Prostate gland (tissue), 2 donors: ENCODE measurements at regions not wholly inside any gene's neighbourhood (a gene's known extent, or its start where the extent isn't known, plus 50 kb on each side); places are given as distances from the start of the nearest gene placed in this dataset.

Experiments used
- POLR2A ChIP-seq: fragments of 450-650 bp; IDR thresholded peaks from one replicate; pipeline ENCODE4 v1.6.1; 2016; ENCODE audit warnings: antibody characterized with exemption, mild to moderate bottlenecking
- POLR2AphosphoS5 ChIP-seq: sonication (generic); formaldehyde crosslinking; IDR thresholded peaks from one replicate; pipeline ENCODE4 v1.6.1; 2017; ENCODE audit warnings: antibody characterized with exemption
- TF ChIP-seq, protein P1 (sequence below), 4 experiments: fragments of 200-600 bp in 2 of 4; fragments of 450-650 bp in 2 of 4; sonication (generic) in 2 of 4; IDR thresholded peaks; 1 replicate in 3 of 4; 2 replicates in 1 of 4; pipeline ENCODE4 v1.5.1; 2016 to 2019; ENCODE audit warnings: antibody characterized with exemption in 4 of 4, mild to moderate bottlenecking in 2 of 4, moderate library complexity in 2 of 4

DNA sequence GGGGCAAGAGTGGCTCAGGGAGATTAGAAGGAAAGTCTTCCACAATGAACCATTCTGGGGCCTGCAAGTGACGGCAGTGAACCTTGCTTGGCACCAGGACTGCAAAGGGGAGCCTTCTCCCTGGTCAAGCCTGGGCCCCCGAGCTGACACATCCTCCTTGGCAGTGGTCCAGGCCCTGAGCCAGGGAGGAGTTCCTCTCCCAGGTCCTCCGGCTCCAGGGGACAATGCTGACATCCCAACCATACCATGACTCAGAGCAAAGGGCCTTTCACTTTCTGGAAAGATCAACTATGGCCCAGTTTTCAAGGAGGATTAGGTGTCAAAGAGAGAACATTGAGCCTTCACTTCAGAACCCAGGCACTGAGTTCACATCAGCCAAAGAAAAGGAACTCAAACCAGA lies 756.5 kb upstream of the TBX3 start:
- TF ChIP-seq, protein P1, sequence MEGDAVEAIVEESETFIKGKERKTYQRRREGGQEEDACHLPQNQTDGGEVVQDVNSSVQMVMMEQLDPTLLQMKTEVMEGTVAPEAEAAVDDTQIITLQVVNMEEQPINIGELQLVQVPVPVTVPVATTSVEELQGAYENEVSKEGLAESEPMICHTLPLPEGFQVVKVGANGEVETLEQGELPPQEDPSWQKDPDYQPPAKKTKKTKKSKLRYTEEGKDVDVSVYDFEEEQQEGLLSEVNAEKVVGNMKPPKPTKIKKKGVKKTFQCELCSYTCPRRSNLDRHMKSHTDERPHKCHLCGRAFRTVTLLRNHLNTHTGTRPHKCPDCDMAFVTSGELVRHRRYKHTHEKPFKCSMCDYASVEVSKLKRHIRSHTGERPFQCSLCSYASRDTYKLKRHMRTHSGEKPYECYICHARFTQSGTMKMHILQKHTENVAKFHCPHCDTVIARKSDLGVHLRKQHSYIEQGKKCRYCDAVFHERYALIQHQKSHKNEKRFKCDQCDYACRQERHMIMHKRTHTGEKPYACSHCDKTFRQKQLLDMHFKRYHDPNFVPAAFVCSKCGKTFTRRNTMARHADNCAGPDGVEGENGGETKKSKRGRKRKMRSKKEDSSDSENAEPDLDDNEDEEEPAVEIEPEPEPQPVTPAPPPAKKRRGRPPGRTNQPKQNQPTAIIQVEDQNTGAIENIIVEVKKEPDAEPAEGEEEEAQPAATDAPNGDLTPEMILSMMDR (IDR thresholded peaks at IDR 0.05) = no peak
- TF ChIP-seq POLR2A (no peak), POLR2AphosphoS5 (no peak)
